OCI-LY7 (cell line): ENCODE measurements at regions not wholly inside any gene's neighbourhood (a gene's known extent, or its start where the extent isn't known, plus 50 kb on each side); places are given as distances from the start of the nearest gene placed in this dataset.

ENCODE experiments used
- EZH2phosphoT487 ChIP-seq: fragments of 200-600 bp; sonication (generic); IDR thresholded peaks from 2 replicates; pipeline ENCODE4 v1.6.1; 2018; ENCODE audit warnings: low read depth, borderline replicate concordance, mild to moderate bottlenecking, mixed run types, antibody characterized with exemption, low read length, moderate library complexity, mixed read lengths
- TF ChIP-seq, protein P1 (sequence below): fragments of 200-600 bp; sonication (generic); conservative IDR thresholded peaks from 2 replicates; pipeline ENCODE4 v1.5.1; 2014; ENCODE audit warnings: mild to moderate bottlenecking, antibody characterized with exemption, low read length, moderate library complexity, mixed read lengths

DNA sequence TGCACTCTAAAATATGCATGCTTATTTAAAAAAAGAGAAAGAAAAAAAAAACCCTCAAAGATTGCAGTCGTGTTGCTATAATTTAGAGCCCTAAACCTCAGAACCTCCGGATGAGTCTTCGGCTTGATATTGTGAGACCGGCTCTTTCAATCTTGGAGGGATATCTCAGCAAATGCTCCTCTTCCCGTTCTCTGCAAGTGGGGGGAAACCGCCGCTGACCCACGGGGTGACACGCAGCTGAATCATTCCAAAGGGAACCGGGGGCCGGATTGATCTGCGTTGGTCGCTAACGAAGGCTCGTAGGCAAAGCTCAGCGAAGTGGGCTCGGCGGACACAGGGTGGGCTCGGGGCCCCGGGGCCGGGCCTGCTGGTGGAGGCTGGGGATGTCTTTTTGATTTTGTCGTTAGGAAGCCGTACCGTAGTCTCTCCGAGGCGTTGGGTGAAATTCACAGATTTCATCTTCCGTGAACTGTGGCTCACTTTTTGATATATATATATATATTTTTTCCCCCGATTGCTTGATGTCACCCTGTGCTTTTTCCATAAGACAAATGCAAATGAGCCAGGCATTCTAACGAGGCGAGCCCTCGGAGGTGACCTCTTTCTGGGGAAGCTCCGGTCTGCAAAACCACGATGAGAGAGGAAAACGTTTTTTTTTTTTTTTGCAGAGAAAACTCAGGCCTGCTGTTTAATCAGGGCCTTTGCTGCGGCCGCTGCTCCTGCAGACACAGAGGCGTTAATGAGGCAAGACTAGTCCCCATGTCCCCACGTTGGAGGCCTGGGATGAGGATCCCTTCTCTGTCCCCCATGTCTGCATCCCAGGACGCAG, 110.7 kb upstream of the PPP2R3B start:
- TF ChIP-seq, protein P1, sequence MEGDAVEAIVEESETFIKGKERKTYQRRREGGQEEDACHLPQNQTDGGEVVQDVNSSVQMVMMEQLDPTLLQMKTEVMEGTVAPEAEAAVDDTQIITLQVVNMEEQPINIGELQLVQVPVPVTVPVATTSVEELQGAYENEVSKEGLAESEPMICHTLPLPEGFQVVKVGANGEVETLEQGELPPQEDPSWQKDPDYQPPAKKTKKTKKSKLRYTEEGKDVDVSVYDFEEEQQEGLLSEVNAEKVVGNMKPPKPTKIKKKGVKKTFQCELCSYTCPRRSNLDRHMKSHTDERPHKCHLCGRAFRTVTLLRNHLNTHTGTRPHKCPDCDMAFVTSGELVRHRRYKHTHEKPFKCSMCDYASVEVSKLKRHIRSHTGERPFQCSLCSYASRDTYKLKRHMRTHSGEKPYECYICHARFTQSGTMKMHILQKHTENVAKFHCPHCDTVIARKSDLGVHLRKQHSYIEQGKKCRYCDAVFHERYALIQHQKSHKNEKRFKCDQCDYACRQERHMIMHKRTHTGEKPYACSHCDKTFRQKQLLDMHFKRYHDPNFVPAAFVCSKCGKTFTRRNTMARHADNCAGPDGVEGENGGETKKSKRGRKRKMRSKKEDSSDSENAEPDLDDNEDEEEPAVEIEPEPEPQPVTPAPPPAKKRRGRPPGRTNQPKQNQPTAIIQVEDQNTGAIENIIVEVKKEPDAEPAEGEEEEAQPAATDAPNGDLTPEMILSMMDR: no peak
- no peak for TF ChIP-seq EZH2phosphoT487
